Body of pancreas (tissue), 4 donors: ENCODE measurements at regions not wholly inside any gene's neighbourhood (a gene's known extent, or its start where the extent isn't known, plus 50 kb on each side); places are given as distances from the start of the nearest gene placed in this dataset.

Experiments
- POLR2A ChIP-seq, 3 donors: fragments of 450-650 bp; IDR thresholded peaks; one replicate each; pipeline ENCODE4 v1.6.1; 2016; ENCODE audit warnings: antibody characterized with exemption in 3 of 3, mild to moderate bottlenecking in 2 of 3
- TF ChIP-seq, protein P1 (sequence below), 7 experiments: fragments of 450-650 bp in 4 of 7; fragments of 200-600 bp in 3 of 7; sonication (generic) in 3 of 7; IDR thresholded peaks; one replicate each; pipeline ENCODE4 v1.5.1; 2016 to 2019; ENCODE audit warnings: antibody characterized with exemption in 7 of 7

GRCh38 chr5:126074538-126074937 is 348.7 kb upstream of the GRAMD2B start:
- no peak for TF ChIP-seq POLR2A (IDR thresholded peaks at IDR 0.05)
- TF ChIP-seq, protein P1, sequence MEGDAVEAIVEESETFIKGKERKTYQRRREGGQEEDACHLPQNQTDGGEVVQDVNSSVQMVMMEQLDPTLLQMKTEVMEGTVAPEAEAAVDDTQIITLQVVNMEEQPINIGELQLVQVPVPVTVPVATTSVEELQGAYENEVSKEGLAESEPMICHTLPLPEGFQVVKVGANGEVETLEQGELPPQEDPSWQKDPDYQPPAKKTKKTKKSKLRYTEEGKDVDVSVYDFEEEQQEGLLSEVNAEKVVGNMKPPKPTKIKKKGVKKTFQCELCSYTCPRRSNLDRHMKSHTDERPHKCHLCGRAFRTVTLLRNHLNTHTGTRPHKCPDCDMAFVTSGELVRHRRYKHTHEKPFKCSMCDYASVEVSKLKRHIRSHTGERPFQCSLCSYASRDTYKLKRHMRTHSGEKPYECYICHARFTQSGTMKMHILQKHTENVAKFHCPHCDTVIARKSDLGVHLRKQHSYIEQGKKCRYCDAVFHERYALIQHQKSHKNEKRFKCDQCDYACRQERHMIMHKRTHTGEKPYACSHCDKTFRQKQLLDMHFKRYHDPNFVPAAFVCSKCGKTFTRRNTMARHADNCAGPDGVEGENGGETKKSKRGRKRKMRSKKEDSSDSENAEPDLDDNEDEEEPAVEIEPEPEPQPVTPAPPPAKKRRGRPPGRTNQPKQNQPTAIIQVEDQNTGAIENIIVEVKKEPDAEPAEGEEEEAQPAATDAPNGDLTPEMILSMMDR (IDR thresholded peaks at IDR 0.05) = no peak
